ENCODE measurements at regions not wholly inside any gene's neighbourhood (a gene's known extent, or its start where the extent isn't known, plus 50 kb on each side); places are given as distances from the start of the nearest gene placed in this dataset.

- TF ChIP-seq, protein P1, sequence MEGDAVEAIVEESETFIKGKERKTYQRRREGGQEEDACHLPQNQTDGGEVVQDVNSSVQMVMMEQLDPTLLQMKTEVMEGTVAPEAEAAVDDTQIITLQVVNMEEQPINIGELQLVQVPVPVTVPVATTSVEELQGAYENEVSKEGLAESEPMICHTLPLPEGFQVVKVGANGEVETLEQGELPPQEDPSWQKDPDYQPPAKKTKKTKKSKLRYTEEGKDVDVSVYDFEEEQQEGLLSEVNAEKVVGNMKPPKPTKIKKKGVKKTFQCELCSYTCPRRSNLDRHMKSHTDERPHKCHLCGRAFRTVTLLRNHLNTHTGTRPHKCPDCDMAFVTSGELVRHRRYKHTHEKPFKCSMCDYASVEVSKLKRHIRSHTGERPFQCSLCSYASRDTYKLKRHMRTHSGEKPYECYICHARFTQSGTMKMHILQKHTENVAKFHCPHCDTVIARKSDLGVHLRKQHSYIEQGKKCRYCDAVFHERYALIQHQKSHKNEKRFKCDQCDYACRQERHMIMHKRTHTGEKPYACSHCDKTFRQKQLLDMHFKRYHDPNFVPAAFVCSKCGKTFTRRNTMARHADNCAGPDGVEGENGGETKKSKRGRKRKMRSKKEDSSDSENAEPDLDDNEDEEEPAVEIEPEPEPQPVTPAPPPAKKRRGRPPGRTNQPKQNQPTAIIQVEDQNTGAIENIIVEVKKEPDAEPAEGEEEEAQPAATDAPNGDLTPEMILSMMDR (IDR thresholded peaks at IDR 0.05; ENCODE audit: borderline replicate concordance, extremely low read depth, low read length, poor library complexity, severe bottlenecking) = no peak
- no peak for TF ChIP-seq EZH2 (IDR thresholded peaks at IDR 0.05; ENCODE audit: borderline replicate concordance, low read depth, low read length, severe bottlenecking)
Measured at GRCh38 chr3:84893211-84893610, 65.6 kb upstream of the CADM2 start.
